ENCODE measurements at regions not wholly inside any gene's neighbourhood (a gene's known extent, or its start where the extent isn't known, plus 50 kb on each side); places are given as distances from the start of the nearest gene placed in this dataset.

- TF ChIP-seq RARB (CRISPR knock-in tag; IDR thresholded peaks at IDR 0.05) (no peak), ISL1 (CRISPR knock-in tag; IDR thresholded peaks at IDR 0.05) (no peak), ESRRG (CRISPR knock-in tag; IDR thresholded peaks at IDR 0.05) (no peak), POU6F1 (CRISPR knock-in tag; IDR thresholded peaks at IDR 0.05; ENCODE audit: borderline replicate concordance, low read depth) (no peak), PATZ1 (CRISPR knock-in tag; IDR thresholded peaks at IDR 0.05; ENCODE audit: borderline replicate concordance) (no peak), TSHZ2 (CRISPR knock-in tag; IDR thresholded peaks at IDR 0.05) (no peak), ARNTL (CRISPR knock-in tag; IDR thresholded peaks at IDR 0.05; ENCODE audit: borderline replicate concordance, low read depth) (no peak), TOX (CRISPR knock-in tag; IDR thresholded peaks at IDR 0.05; ENCODE audit: borderline replicate concordance) (no peak), CREB5 (CRISPR knock-in tag; IDR thresholded peaks at IDR 0.05; ENCODE audit: low read depth) (no peak), OSR1 (CRISPR knock-in tag; IDR thresholded peaks at IDR 0.05) (no peak), PPARA (CRISPR knock-in tag; IDR thresholded peaks at IDR 0.05; ENCODE audit: borderline replicate concordance) (no peak), BACH2 (CRISPR knock-in tag; IDR thresholded peaks at IDR 0.05; ENCODE audit: borderline replicate concordance) (no peak), ZNF565 (CRISPR knock-in tag; conservative IDR thresholded peaks at IDR 0.05; ENCODE audit: low read depth) (no peak), CSDC2 (CRISPR knock-in tag; IDR thresholded peaks at IDR 0.05) (no peak)
Measured at GRCh38 chr14:45559626-45560025, 306.6 kb upstream of the MIS18BP1 start.
